ENCODE measurements at regions not wholly inside any gene's neighbourhood (a gene's known extent, or its start where the extent isn't known, plus 50 kb on each side); places are given as distances from the start of the nearest gene placed in this dataset.

GRCh38 chr15:31897746-31898145, 132.6 kb upstream of the CHRNA7 start:
- no peak overlapping the region for H3K9ac ChIP-seq (ENCODE audit: insufficient read depth, low read depth, low read length)
- no peak for DNase-seq (ENCODE audit: low spot score)
- peaks cover 16% of the 10 kb centered on the region; the same call in 1 of the 2 replicates for H3K9me3 ChIP-seq (ENCODE audit: low read length)
- H2AFZ ChIP-seq (ENCODE audit: low read length): no peak overlapping the region
- no peak overlapping the region for H3K4me2 ChIP-seq (ENCODE audit: low read depth, low read length)
- intact Hi-C loops (cut with micrococcal nuclease; ENCODE audit: unreplicated experiment): no loop called here
- no peak overlapping the region for H3K4me3 ChIP-seq (replicated peaks in 1 of 3; ENCODE audit: insufficient read depth in 1 of 3, low read depth in 2 of 3, low read length in 3 of 3)
- in situ Hi-C loops (cut with HindIII; ENCODE audit: extremely low pct_ligation_motif_present, low pct_unique_long_range_greater_than_20kb): no loop called here
- no peaks in the 10 kb centered on the region for H3K79me2 ChIP-seq (ENCODE audit: insufficient read depth, low read length)
- H3K27ac ChIP-seq (ENCODE audit: extremely low read length, insufficient read depth, low read length): no peak overlapping the region
- no TSS peak for BruUV-seq (replicated peaks)
- ChIA-PET CTCF (ENCODE audit: low intra/inter-chr PET ratio, low total read pairs) (no interaction called here), POLR2A (no interaction called here)
- FAIRE-seq: no peak
- no peaks in the 10 kb centered on the region for H4K20me1 ChIP-seq (ENCODE audit: insufficient read depth, low read length)
- TF ChIP-seq MXI1 (IDR thresholded peaks at IDR 0.05; ENCODE audit: borderline replicate concordance, low read depth, low read length) (no peak), TCF12 (IDR thresholded peaks at IDR 0.05) (no peak), TCF12 (CRISPR knock-in tag; IDR thresholded peaks at IDR 0.05) (no peak), ZNF264 (CRISPR knock-in tag; IDR thresholded peaks at IDR 0.05) (no peak), MTF1 (CRISPR knock-in tag; IDR thresholded peaks at IDR 0.05) (no peak), MXD1 (CRISPR knock-in tag; IDR thresholded peaks at IDR 0.05) (no peak), ZFAT (CRISPR knock-in tag; conservative IDR thresholded peaks at IDR 0.05) (no peak), ATF5 (CRISPR knock-in tag; IDR thresholded peaks at IDR 0.05; ENCODE audit: low read depth) (no peak), CREB1 (IDR thresholded peaks at IDR 0.05) (no peak), CREB1 (CRISPR knock-in tag; IDR thresholded peaks at IDR 0.05) (no peak), BCL6 (CRISPR knock-in tag; IDR thresholded peaks at IDR 0.05) (no peak), ZNF589 (CRISPR knock-in tag; conservative IDR thresholded peaks at IDR 0.05) (no peak), NFATC3 (CRISPR knock-in tag; IDR thresholded peaks at IDR 0.05) (no peak), ZNF468 (CRISPR knock-in tag; IDR thresholded peaks at IDR 0.05) (no peak)
- H3K27me3 ChIP-seq (ENCODE audit: control insufficient read depth in 1 of 2, insufficient read depth in 2 of 2, low read length in 2 of 2): no peaks in the 10 kb centered on the region
- no peak for ATAC-seq
- no peaks in the 10 kb centered on the region for H3K4me1 ChIP-seq (ENCODE audit: insufficient read depth, low read length)
- H3K36me3 ChIP-seq (replicated peaks in 1 of 2; ENCODE audit: control insufficient read depth in 1 of 2, insufficient read depth in 2 of 2, low read length in 2 of 2): no peaks in the 10 kb centered on the region

Measured in HepG2 (cell line).